GM21717 (cell line): ENCODE measurements at regions not wholly inside any gene's neighbourhood (a gene's known extent, or its start where the extent isn't known, plus 50 kb on each side); places are given as distances from the start of the nearest gene placed in this dataset.
"Not testable (repeated sequence)": the region's sequence is repeated elsewhere in the genome, so short reads cannot be mapped to it uniquely, and the experiment has no call there.

Experiments
- ATAC-seq: cut with Tn5 transposase; IDR thresholded peaks from one replicate; pipeline ENCODE4 v1.9.1; 2021; ENCODE audit warnings: mild to moderate bottlenecking, moderate library complexity; ENCODE audit not compliant: unreplicated experiment

- not testable (repeated sequence) for ATAC-seq
Observed at GRCh38 chr2:111598944-111599343, 285.0 kb downstream of the ANAPC1 start.

- not testable (repeated sequence) for ATAC-seq
Observed at GRCh38 chr2:111602259-111602658, 281.7 kb downstream of the ANAPC1 start.

GRCh38 chr2:111605798-111606197 lies 278.2 kb downstream of the ANAPC1 start:
- not testable (repeated sequence) for ATAC-seq

GRCh38 chr2:111606632-111607031 lies 277.4 kb downstream of the ANAPC1 start:
- not testable (repeated sequence) for ATAC-seq

- not testable (repeated sequence) for ATAC-seq
Observed at GRCh38 chr2:111609146-111609844, 274.7 kb downstream of the ANAPC1 start.

GRCh38 chr2:111610035-111610434 lies 274.0 kb downstream of the ANAPC1 start:
- not testable (repeated sequence) for ATAC-seq

GRCh38 chr2:111616651-111617218 lies 267.3 kb downstream of the ANAPC1 start:
- ATAC-seq = no peak

GRCh38 chr2:111617299-111618225 lies 266.4 kb downstream of the ANAPC1 start:
- no peak for ATAC-seq

- ATAC-seq = no peak
Observed at GRCh38 chr2:111618226-111618977, 265.6 kb downstream of the ANAPC1 start.

GRCh38 chr2:111618978-111619902 lies 264.8 kb downstream of the ANAPC1 start:
- ATAC-seq = no peak

- no peak for ATAC-seq
Observed at GRCh38 chr2:111620281-111620680, 263.7 kb downstream of the ANAPC1 start.

GRCh38 chr2:111622859-111623258 lies 261.1 kb downstream of the ANAPC1 start:
- ATAC-seq = no peak

- ATAC-seq = no peak
Observed at GRCh38 chr2:111623380-111623779, 260.6 kb downstream of the ANAPC1 start.

- no peak for ATAC-seq
Observed at GRCh38 chr2:111624411-111625156, 259.4 kb downstream of the ANAPC1 start.

- ATAC-seq = not testable (repeated sequence)
Observed at GRCh38 chr2:111625157-111625537, 258.8 kb downstream of the ANAPC1 start.

- no peak for ATAC-seq
Observed at GRCh38 chr2:111626037-111626864, 257.7 kb downstream of the ANAPC1 start.

- ATAC-seq = no peak
Observed at GRCh38 chr2:111626865-111627163, 257.2 kb downstream of the ANAPC1 start.

- no peak for ATAC-seq
Observed at GRCh38 chr2:111627256-111627655, 256.7 kb downstream of the ANAPC1 start.
